C4-2B (cell line): ENCODE measurements at regions not wholly inside any gene's neighbourhood (a gene's known extent, or its start where the extent isn't known, plus 50 kb on each side); places are given as distances from the start of the nearest gene placed in this dataset.

Experiments
- ZFX ChIP-seq: fragments of 450-650 bp; IDR thresholded peaks from 2 replicates; pipeline ENCODE4 v1.6.1; 2017
- TF ChIP-seq, protein P1 (sequence below): fragments of 450-650 bp; conservative IDR thresholded peaks from 2 replicates; pipeline ENCODE4 v1.5.1; 2017; ENCODE audit warnings: mild to moderate bottlenecking

DNA sequence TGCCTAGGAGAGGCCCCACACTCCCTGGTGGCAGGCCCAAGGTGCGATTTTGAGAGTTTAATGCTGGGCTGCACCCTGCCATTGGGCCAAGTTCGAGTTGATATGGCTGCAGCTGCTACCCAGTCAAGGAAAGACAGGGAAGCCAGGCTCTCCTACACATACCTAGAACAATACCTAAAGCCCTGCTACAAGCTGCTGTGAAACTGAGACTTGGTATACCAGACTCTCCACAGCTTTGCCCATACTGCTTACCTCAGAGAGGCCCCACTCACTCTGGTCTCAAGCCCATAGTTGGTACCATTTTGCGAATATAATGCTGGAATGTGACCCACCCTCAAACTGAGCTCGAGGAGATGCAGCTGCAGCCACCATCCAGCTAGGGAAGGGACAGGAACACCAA lies 147.7 kb upstream of the MAGEB2 start:
- TF ChIP-seq, protein P1, sequence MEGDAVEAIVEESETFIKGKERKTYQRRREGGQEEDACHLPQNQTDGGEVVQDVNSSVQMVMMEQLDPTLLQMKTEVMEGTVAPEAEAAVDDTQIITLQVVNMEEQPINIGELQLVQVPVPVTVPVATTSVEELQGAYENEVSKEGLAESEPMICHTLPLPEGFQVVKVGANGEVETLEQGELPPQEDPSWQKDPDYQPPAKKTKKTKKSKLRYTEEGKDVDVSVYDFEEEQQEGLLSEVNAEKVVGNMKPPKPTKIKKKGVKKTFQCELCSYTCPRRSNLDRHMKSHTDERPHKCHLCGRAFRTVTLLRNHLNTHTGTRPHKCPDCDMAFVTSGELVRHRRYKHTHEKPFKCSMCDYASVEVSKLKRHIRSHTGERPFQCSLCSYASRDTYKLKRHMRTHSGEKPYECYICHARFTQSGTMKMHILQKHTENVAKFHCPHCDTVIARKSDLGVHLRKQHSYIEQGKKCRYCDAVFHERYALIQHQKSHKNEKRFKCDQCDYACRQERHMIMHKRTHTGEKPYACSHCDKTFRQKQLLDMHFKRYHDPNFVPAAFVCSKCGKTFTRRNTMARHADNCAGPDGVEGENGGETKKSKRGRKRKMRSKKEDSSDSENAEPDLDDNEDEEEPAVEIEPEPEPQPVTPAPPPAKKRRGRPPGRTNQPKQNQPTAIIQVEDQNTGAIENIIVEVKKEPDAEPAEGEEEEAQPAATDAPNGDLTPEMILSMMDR: no peak
- no peak for TF ChIP-seq ZFX
